ENCODE measurements at regions not wholly inside any gene's neighbourhood (a gene's known extent, or its start where the extent isn't known, plus 50 kb on each side); places are given as distances from the start of the nearest gene placed in this dataset.

DNA sequence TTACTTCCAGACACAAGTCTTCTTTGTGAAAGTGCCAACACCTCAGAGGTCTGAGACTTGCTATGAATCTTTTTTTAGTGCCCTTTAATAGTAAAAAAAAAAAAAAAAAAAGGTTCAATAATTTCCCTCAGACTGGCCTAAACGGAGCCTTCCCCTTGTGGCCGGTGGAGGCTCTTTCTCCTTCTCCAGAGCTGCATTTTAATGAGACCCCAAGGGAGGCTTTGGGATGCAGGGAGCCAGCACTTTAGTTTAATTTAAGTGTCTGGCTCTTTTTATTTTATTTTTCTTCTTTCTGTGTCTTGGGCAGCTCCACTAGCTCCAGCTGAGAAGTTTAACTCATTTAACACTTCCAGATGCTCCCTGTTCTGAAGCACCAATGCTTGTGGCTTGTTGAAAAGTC is 67.8 kb upstream of the MAPK4 start:
- TF ChIP-seq, protein P1, sequence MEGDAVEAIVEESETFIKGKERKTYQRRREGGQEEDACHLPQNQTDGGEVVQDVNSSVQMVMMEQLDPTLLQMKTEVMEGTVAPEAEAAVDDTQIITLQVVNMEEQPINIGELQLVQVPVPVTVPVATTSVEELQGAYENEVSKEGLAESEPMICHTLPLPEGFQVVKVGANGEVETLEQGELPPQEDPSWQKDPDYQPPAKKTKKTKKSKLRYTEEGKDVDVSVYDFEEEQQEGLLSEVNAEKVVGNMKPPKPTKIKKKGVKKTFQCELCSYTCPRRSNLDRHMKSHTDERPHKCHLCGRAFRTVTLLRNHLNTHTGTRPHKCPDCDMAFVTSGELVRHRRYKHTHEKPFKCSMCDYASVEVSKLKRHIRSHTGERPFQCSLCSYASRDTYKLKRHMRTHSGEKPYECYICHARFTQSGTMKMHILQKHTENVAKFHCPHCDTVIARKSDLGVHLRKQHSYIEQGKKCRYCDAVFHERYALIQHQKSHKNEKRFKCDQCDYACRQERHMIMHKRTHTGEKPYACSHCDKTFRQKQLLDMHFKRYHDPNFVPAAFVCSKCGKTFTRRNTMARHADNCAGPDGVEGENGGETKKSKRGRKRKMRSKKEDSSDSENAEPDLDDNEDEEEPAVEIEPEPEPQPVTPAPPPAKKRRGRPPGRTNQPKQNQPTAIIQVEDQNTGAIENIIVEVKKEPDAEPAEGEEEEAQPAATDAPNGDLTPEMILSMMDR (IDR thresholded peaks at IDR 0.05; ENCODE audit: low read depth, low read length, missing control alignments), result no peak
- no peak overlapping the region for H3K27ac ChIP-seq
- no peak for DNase-seq
- no peak overlapping the region for H3K4me3 ChIP-seq (ENCODE audit: low read depth, low read length)
- H3K36me3 ChIP-seq (replicated peaks), result no peaks in the 10 kb centered on the region
- in situ Hi-C loops (cut with HindIII; ENCODE audit: low pct_ligation_motif_present, low sequenced_read_pairs), result no loop called here
- H3K27me3 ChIP-seq (replicated peaks), result no peaks in the 10 kb centered on the region

DNA sequence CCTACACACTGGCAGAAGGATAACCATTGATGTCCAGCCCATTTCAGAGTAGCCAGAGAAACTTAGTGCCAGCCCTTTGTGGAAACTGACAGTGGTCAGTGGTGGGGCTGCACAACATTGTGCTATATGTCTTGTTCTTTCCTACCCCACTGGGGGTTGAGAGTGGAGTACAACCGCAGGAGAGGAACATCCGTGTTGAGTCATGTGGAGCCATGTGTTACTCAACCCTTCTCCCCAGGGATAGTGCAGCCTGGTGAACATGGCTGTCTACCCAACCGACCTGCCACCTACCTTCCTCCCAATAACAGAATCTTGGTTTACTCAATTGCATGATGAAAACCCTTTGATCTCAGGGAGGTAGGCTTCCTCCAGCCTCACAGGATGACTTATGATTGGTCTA is 65.3 kb upstream of the MAPK4 start:
- H3K36me3 ChIP-seq (replicated peaks), result no peaks in the 10 kb centered on the region
- no peaks in the 10 kb centered on the region for H3K27me3 ChIP-seq (replicated peaks)
- no peak for DNase-seq
- H3K27ac ChIP-seq, result no peak overlapping the region
- TF ChIP-seq, protein P1 (IDR thresholded peaks at IDR 0.05; ENCODE audit: low read depth, low read length, missing control alignments), result no peak
- in situ Hi-C loops (cut with HindIII; ENCODE audit: low pct_ligation_motif_present, low sequenced_read_pairs), result no loop called here
- H3K4me3 ChIP-seq (ENCODE audit: low read depth, low read length), result no peak overlapping the region

DNA sequence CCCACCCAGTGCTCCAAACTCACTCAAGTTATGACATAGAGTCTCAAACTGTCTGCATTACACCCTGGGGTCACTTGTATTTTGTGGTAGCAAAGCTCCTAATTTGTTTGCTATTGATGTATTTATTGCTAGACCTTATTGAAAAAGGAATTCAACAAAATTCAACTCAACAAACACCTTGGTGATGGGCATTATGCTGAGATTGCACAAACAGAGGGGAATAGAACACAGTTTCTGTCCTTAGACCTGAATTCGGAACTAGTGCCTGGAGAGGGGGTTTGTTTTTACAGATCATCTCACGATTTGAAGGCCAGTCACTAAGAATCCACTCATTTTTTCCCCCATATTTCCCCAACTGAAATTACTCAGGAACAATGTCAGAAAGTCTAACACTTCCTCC is 53.5 kb upstream of the MAPK4 start:
- Histone ChIP-seq H3K4me3 (ENCODE audit: low read depth, low read length) (no peak overlapping the region), H3K27ac (no peak overlapping the region), H3K36me3 (replicated peaks) (no peaks in the 10 kb centered on the region), H3K27me3 (replicated peaks) (no peaks in the 10 kb centered on the region)
- in situ Hi-C loops (cut with HindIII; ENCODE audit: low pct_ligation_motif_present, low sequenced_read_pairs), result no loop called here
- TF ChIP-seq, protein P1 (IDR thresholded peaks at IDR 0.05; ENCODE audit: low read depth, low read length, missing control alignments), result no peak
- DNase-seq, result no peak

DNA sequence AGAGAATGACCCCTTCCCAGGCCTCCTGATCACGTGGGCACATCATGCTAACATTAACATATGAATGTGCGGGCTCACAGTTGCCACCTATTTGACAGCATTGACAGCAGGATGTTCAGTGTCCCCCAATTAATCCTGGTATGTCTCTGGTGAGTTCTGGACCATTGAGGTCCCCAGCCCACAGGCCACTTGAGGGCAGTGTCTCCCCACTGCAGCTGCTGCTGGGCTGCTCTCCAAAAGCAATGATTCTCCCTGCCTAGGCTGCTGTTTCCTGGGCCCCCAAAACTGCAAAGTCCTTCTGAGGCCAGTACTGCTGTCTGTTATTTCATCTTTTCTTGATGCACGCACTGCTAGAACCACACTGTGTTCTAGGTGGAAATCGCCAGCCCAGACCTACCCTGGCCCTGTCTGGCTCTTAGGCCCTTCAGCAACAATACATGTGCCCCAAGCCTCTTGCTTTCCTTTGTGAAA is 52.7 kb upstream of the MAPK4 start:
- TF ChIP-seq, protein P1 (IDR thresholded peaks at IDR 0.05; ENCODE audit: low read depth, low read length, missing control alignments), result peak; percentile 55
- peak; percentile 14 for DNase-seq
- no peak overlapping the region for H3K4me3 ChIP-seq (ENCODE audit: low read depth, low read length)
- in situ Hi-C loops (cut with HindIII; ENCODE audit: low pct_ligation_motif_present, low sequenced_read_pairs), result no loop called here
- H3K27ac ChIP-seq, result no peak overlapping the region
- no peaks in the 10 kb centered on the region for H3K27me3 ChIP-seq (replicated peaks)
- no peaks in the 10 kb centered on the region for H3K36me3 ChIP-seq (replicated peaks)

DNA sequence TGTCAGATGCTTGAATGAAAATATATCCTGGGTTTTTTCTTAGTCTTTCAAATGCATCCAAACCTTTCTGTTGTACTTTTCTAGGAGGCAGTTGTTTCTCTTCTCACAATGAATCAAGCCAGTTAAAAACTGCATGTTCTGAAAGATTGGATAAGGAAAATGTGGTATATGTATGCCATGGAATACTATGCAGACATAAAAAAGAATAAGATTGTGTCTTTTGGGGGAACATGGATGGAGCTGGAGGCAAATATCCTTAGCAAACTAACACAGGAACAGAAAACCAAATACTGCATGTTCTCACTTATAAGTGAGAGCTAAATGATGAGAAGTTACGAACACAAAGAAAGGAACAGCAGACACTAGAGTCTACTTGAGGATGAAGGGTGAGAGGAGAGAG is 51.7 kb upstream of the MAPK4 start:
- no peak overlapping the region for H3K4me3 ChIP-seq (ENCODE audit: low read depth, low read length)
- no peak overlapping the region for H3K27ac ChIP-seq
- in situ Hi-C loops (cut with HindIII; ENCODE audit: low pct_ligation_motif_present, low sequenced_read_pairs), result no loop called here
- no peaks in the 10 kb centered on the region for H3K27me3 ChIP-seq (replicated peaks)
- DNase-seq, result no peak
- TF ChIP-seq, protein P1 (IDR thresholded peaks at IDR 0.05; ENCODE audit: low read depth, low read length, missing control alignments), result no peak
- no peaks in the 10 kb centered on the region for H3K36me3 ChIP-seq (replicated peaks)

DNA sequence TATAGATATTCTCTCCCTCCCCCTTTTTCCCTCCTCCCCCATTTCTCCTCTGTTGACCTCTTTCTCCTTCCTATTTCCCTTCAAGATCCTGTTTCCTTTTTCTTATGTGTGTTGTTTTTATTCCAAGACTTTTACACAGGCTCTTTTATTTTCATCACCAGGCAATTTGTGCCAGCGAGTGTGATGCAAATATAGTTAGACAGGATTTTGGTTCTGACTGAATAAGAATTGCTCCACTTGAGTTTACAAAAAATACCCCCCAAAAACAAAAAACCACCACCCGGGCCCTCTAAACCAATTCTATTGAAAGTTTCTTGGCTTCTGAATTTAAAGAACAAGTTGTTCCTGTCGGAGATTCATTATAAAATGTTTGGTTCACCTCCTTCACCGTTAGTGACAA is 50.9 kb upstream of the MAPK4 start:
- Histone ChIP-seq H3K4me3 (ENCODE audit: low read depth, low read length) (no peak overlapping the region), H3K36me3 (replicated peaks) (no peaks in the 10 kb centered on the region), H3K27ac (no peak overlapping the region), H3K27me3 (replicated peaks) (no peaks in the 10 kb centered on the region)
- TF ChIP-seq, protein P1 (IDR thresholded peaks at IDR 0.05; ENCODE audit: low read depth, low read length, missing control alignments), result no peak
- in situ Hi-C loops (cut with HindIII; ENCODE audit: low pct_ligation_motif_present, low sequenced_read_pairs), result no loop called here
- DNase-seq, result no peak

All from brain microvascular endothelial cell (primary cell).